ENCODE measurements at regions not wholly inside any gene's neighbourhood (a gene's known extent, or its start where the extent isn't known, plus 50 kb on each side); places are given as distances from the start of the nearest gene placed in this dataset.
A peak's percentile ranks its signal among the peaks of the same experiment; 100 is the strongest.
"Not testable (repeated sequence)": the region's sequence is repeated elsewhere in the genome, so short reads cannot be mapped to it uniquely, and the experiment has no call there.

- DNase-seq (ENCODE audit: low read depth in 2 of 2), result not testable (repeated sequence)
Measured at GRCh38 chr18:14460364-14460763, 83.0 kb downstream of the POTEC start.

- not testable (repeated sequence) for DNase-seq (ENCODE audit: low read depth in 2 of 2)
Measured at GRCh38 chr18:14459826-14460225, 83.6 kb downstream of the POTEC start.

- DNase-seq (ENCODE audit: low read depth in 2 of 2), result peak; percentile 53 to 61
Measured at GRCh38 chr18:14458009-14458945, 85.1 kb downstream of the POTEC start.

- DNase-seq (ENCODE audit: low read depth in 2 of 2), result peak; percentile 23 to 29
Measured at GRCh38 chr18:14450637-14451009, 92.8 kb downstream of the POTEC start.

- peak; percentile 10 to 28 for DNase-seq (ENCODE audit: low read depth in 2 of 2)
Measured at GRCh38 chr18:14449995-14450636, 93.3 kb downstream of the POTEC start.

- not testable (repeated sequence) for DNase-seq (ENCODE audit: low read depth in 2 of 2)
Measured at GRCh38 chr18:14449062-14449461, 94.3 kb downstream of the POTEC start.

- DNase-seq (ENCODE audit: low read depth in 2 of 2), result not testable (repeated sequence)
Measured at GRCh38 chr18:14447715-14448114, 95.7 kb downstream of the POTEC start.

- not testable (repeated sequence) for DNase-seq (ENCODE audit: low read depth in 2 of 2)
Measured at GRCh38 chr18:14435460-14435859, 107.9 kb downstream of the POTEC start.

- not testable (repeated sequence) for DNase-seq (ENCODE audit: low read depth in 2 of 2)
Measured at GRCh38 chr18:14432371-14432770, 111.0 kb downstream of the POTEC start.

GRCh38 chr18:14431031-14431521 lies 112.3 kb downstream of the POTEC start:
- peak; percentile 27 to 51 for DNase-seq (ENCODE audit: low read depth in 2 of 2)

GRCh38 chr18:14415806-14416205 lies 127.6 kb downstream of the POTEC start:
- DNase-seq (ENCODE audit: low read depth in 2 of 2), result peak; percentile 8 to 11

GRCh38 chr18:14415399-14415798 lies 128.0 kb downstream of the POTEC start:
- not testable (repeated sequence) for DNase-seq (ENCODE audit: low read depth in 2 of 2)

GRCh38 chr18:14395533-14395932 lies 147.9 kb downstream of the POTEC start:
- not testable (repeated sequence) for DNase-seq (ENCODE audit: low read depth in 2 of 2)

- DNase-seq (ENCODE audit: low read depth in 2 of 2), result not testable (repeated sequence)
Measured at GRCh38 chr18:14393563-14394103, 149.8 kb downstream of the POTEC start.

GRCh38 chr18:14392604-14393003 lies 150.8 kb downstream of the POTEC start:
- not testable (repeated sequence) for DNase-seq (ENCODE audit: low read depth in 2 of 2)

- DNase-seq (ENCODE audit: low read depth in 2 of 2), result not testable (repeated sequence)
Measured at GRCh38 chr18:14384961-14385360, 158.4 kb downstream of the POTEC start.

- not testable (repeated sequence) for DNase-seq (ENCODE audit: low read depth in 2 of 2)
Measured at GRCh38 chr18:14382666-14383065, 160.7 kb downstream of the POTEC start.

- DNase-seq (ENCODE audit: low read depth in 2 of 2), result not testable (repeated sequence)
Measured at GRCh38 chr18:14379489-14379888, 163.9 kb downstream of the POTEC start.

- DNase-seq (ENCODE audit: low read depth in 2 of 2), result not testable (repeated sequence)
Measured at GRCh38 chr18:14378376-14378775, 165.0 kb downstream of the POTEC start.

GRCh38 chr18:14361346-14361745 lies 182.1 kb downstream of the POTEC start:
- DNase-seq (ENCODE audit: low read depth in 2 of 2), result not testable (repeated sequence)

GRCh38 chr18:14357553-14358297 lies 185.7 kb downstream of the POTEC start:
- not testable (repeated sequence) for DNase-seq (ENCODE audit: low read depth in 2 of 2)
